ENCODE measurements at regions not wholly inside any gene's neighbourhood (a gene's known extent, or its start where the extent isn't known, plus 50 kb on each side); places are given as distances from the start of the nearest gene placed in this dataset.

- no peak overlapping the region for H4K91ac ChIP-seq (ENCODE audit: low read length)
- H2BK120ac ChIP-seq (ENCODE audit: low read depth, low read length) = no peak overlapping the region
- no peak overlapping the region for H2AK5ac ChIP-seq (ENCODE audit: low read length, severe bottlenecking)
- no peaks in the 10 kb centered on the region for H3K4me1 ChIP-seq (ENCODE audit: control insufficient read depth, insufficient read depth, low read depth, low read length)
- H3K4me3 ChIP-seq (ENCODE audit: insufficient read depth in 1 of 2, low read depth in 1 of 2, low read length in 2 of 2) = no peak overlapping the region
- no peak overlapping the region for H3K4ac ChIP-seq (ENCODE audit: low read depth in 1 of 2, low read length in 2 of 2)
- no peak overlapping the region for H4K8ac ChIP-seq (ENCODE audit: low read length)
- H3K23ac ChIP-seq (ENCODE audit: low read length in 2 of 2) = no peak overlapping the region
- no peak overlapping the region for H3K18ac ChIP-seq (ENCODE audit: low read depth in 1 of 2, low read length in 2 of 2)
- H3K27ac ChIP-seq (ENCODE audit: low read length, poor library complexity, severe bottlenecking) = no peak overlapping the region
- H3K27me3 ChIP-seq (ENCODE audit: control insufficient read depth in 1 of 2, insufficient read depth in 1 of 2, low read length in 2 of 2) = peaks cover 6 to 45% of the 10 kb centered on the region in 2 experiments
- H2BK5ac ChIP-seq (ENCODE audit: low read depth, low read length, poor library complexity, severe bottlenecking) = no peak overlapping the region
- H3K14ac ChIP-seq (ENCODE audit: low read length in 2 of 2) = no peak overlapping the region
- H3K9ac ChIP-seq (ENCODE audit: low read length) = no peak overlapping the region
- H3K79me1 ChIP-seq (replicated peaks; ENCODE audit: low read length, poor library complexity, severe bottlenecking) = no peaks in the 10 kb centered on the region
- H2BK15ac ChIP-seq (ENCODE audit: low read depth, poor library complexity, severe bottlenecking) = no peak overlapping the region
- H2BK12ac ChIP-seq (ENCODE audit: low read length in 2 of 2) = no peak overlapping the region
- DNase-seq = no peak
- no peaks in the 10 kb centered on the region for H3K36me3 ChIP-seq (ENCODE audit: control insufficient read depth in 1 of 2, insufficient read depth in 2 of 2, low read depth in 1 of 2, low read length in 2 of 2)
- no peak overlapping the region for H3K4me2 ChIP-seq (ENCODE audit: low read length, poor library complexity, severe bottlenecking)
- H2AFZ ChIP-seq (ENCODE audit: low read depth, low read length) = no peak overlapping the region
- no peaks in the 10 kb centered on the region for H3K9me3 ChIP-seq (ENCODE audit: control insufficient read depth, low read length)
- 48% methylated on average over 2 of the region's 3 CpGs for WGBS
Measured at GRCh38 chr1:119308130-119308700, 60.4 kb upstream of the HAO2 start.

- Histone ChIP-seq H3K4ac (ENCODE audit: low read depth in 1 of 2, low read length in 2 of 2) (no peak overlapping the region), H4K91ac (ENCODE audit: low read length) (no peak overlapping the region), H3K36me3 (ENCODE audit: control insufficient read depth in 1 of 2, insufficient read depth in 2 of 2, low read depth in 1 of 2, low read length in 2 of 2) (no peaks in the 10 kb centered on the region), H3K18ac (ENCODE audit: low read depth in 1 of 2, low read length in 2 of 2) (no peak overlapping the region), H3K4me1 (ENCODE audit: control insufficient read depth, insufficient read depth, low read depth, low read length) (no peaks in the 10 kb centered on the region), H3K27ac (ENCODE audit: low read length, poor library complexity, severe bottlenecking) (no peak overlapping the region), H3K9ac (ENCODE audit: low read length) (no peak overlapping the region), H2BK120ac (ENCODE audit: low read depth, low read length) (no peak overlapping the region), H3K4me3 (ENCODE audit: insufficient read depth in 1 of 2, low read depth in 1 of 2, low read length in 2 of 2) (no peak overlapping the region), H2AK5ac (ENCODE audit: low read length, severe bottlenecking) (no peak overlapping the region), H4K8ac (ENCODE audit: low read length) (no peak overlapping the region), H3K9me3 (ENCODE audit: control insufficient read depth, low read length) (no peaks in the 10 kb centered on the region), H2BK12ac (ENCODE audit: low read length in 2 of 2) (no peak overlapping the region), H2BK15ac (ENCODE audit: low read depth, poor library complexity, severe bottlenecking) (no peak overlapping the region), H3K79me1 (replicated peaks; ENCODE audit: low read length, poor library complexity, severe bottlenecking) (no peaks in the 10 kb centered on the region), H3K14ac (ENCODE audit: low read length in 2 of 2) (no peak overlapping the region), H3K4me2 (ENCODE audit: low read length, poor library complexity, severe bottlenecking) (no peak overlapping the region), H3K23ac (ENCODE audit: low read length in 2 of 2) (no peak overlapping the region), H2AFZ (ENCODE audit: low read depth, low read length) (no peak overlapping the region), H3K27me3 (ENCODE audit: control insufficient read depth in 1 of 2, insufficient read depth in 1 of 2, low read length in 2 of 2) (peaks cover 6 to 39% of the 10 kb centered on the region in 2 experiments), H2BK5ac (ENCODE audit: low read depth, low read length, poor library complexity, severe bottlenecking) (no peak overlapping the region)
- WGBS = 90% methylated on average over 2 of the region's 2 CpGs
- no peak for DNase-seq
Measured at GRCh38 chr1:119308806-119309205, 59.8 kb upstream of the HAO2 start.

DNA sequence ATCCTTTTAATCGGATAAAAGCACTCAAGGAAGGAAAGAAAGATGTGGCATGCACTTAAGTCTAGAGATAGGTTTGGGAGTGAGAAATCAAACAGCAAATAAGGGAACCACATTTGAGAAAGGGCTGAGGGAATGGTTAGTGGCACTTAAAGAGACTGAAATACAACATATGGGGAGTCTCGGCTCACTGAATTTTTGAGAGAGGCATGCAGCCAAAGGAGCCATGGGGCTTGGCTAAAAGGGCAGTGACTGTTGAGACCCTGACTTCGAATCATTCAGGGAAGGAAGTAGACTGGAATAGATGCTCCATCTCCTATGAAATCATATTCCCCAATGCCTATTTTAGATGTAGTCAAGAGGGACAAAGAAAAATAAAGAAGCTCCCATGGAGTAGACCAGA, 58.3 kb upstream of the HAO2 start:
- no peak overlapping the region for H4K91ac ChIP-seq (ENCODE audit: low read length)
- H3K27me3 ChIP-seq (ENCODE audit: control insufficient read depth in 1 of 2, insufficient read depth in 1 of 2, low read length in 2 of 2) = peaks cover 6 to 35% of the 10 kb centered on the region in 2 experiments
- H3K79me1 ChIP-seq (replicated peaks; ENCODE audit: low read length, poor library complexity, severe bottlenecking) = no peaks in the 10 kb centered on the region
- H3K4ac ChIP-seq (ENCODE audit: low read depth in 1 of 2, low read length in 2 of 2) = no peak overlapping the region
- no peak for DNase-seq
- H2AK5ac ChIP-seq (ENCODE audit: low read length, severe bottlenecking) = no peak overlapping the region
- H3K36me3 ChIP-seq (ENCODE audit: control insufficient read depth in 1 of 2, insufficient read depth in 2 of 2, low read depth in 1 of 2, low read length in 2 of 2) = no peaks in the 10 kb centered on the region
- no peak overlapping the region for H3K9ac ChIP-seq (ENCODE audit: low read length)
- no peak overlapping the region for H3K23ac ChIP-seq (ENCODE audit: low read length in 2 of 2)
- H3K4me1 ChIP-seq (ENCODE audit: control insufficient read depth, insufficient read depth, low read depth, low read length) = no peaks in the 10 kb centered on the region
- no peak overlapping the region for H2BK5ac ChIP-seq (ENCODE audit: low read depth, low read length, poor library complexity, severe bottlenecking)
- no peak overlapping the region for H2AFZ ChIP-seq (ENCODE audit: low read depth, low read length)
- H3K4me2 ChIP-seq (ENCODE audit: low read length, poor library complexity, severe bottlenecking) = no peak overlapping the region
- no peak overlapping the region for H4K8ac ChIP-seq (ENCODE audit: low read length)
- H3K27ac ChIP-seq (ENCODE audit: low read length, poor library complexity, severe bottlenecking) = no peak overlapping the region
- H2BK120ac ChIP-seq (ENCODE audit: low read depth, low read length) = no peak overlapping the region
- no peak overlapping the region for H2BK15ac ChIP-seq (ENCODE audit: low read depth, poor library complexity, severe bottlenecking)
- H3K14ac ChIP-seq (ENCODE audit: low read length in 2 of 2) = no peak overlapping the region
- WGBS = 45% methylated on average over 2 of the region's 3 CpGs
- H3K9me3 ChIP-seq (ENCODE audit: control insufficient read depth, low read length) = no peaks in the 10 kb centered on the region
- H3K4me3 ChIP-seq (ENCODE audit: insufficient read depth in 1 of 2, low read depth in 1 of 2, low read length in 2 of 2) = no peak overlapping the region
- H3K18ac ChIP-seq (ENCODE audit: low read depth in 1 of 2, low read length in 2 of 2) = no peak overlapping the region
- H2BK12ac ChIP-seq (ENCODE audit: low read length in 2 of 2) = no peak overlapping the region

DNA sequence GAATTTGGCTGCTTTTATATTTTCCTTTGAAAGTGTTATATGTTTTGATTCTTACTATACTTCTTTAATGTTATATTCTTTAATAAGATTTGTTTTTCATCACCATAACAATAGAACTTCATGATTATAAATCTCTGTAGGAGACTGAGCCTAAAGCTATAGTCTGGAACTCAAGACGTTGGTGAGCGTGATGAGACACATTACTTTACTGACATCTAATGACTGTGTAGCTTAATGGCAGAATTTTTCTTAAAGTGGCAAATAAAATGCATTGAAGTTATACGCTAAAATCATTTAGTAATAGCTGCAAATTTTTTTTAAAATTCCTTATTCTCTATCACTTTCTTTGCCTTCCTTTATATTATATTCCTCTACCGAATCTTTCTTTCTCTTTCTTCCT, 56.1 kb upstream of the HAO2 start:
- Histone ChIP-seq H3K4me2 (ENCODE audit: low read length, poor library complexity, severe bottlenecking) (no peak overlapping the region), H3K18ac (ENCODE audit: low read depth in 1 of 2, low read length in 2 of 2) (no peak overlapping the region), H3K14ac (ENCODE audit: low read length in 2 of 2) (no peak overlapping the region), H3K9ac (ENCODE audit: low read length) (no peak overlapping the region), H3K27ac (ENCODE audit: low read length, poor library complexity, severe bottlenecking) (no peak overlapping the region), H2AFZ (ENCODE audit: low read depth, low read length) (no peak overlapping the region), H3K23ac (ENCODE audit: low read length in 2 of 2) (no peak overlapping the region), H3K36me3 (ENCODE audit: control insufficient read depth in 1 of 2, insufficient read depth in 2 of 2, low read depth in 1 of 2, low read length in 2 of 2) (no peaks in the 10 kb centered on the region), H2BK5ac (ENCODE audit: low read depth, low read length, poor library complexity, severe bottlenecking) (no peak overlapping the region), H3K4me3 (ENCODE audit: insufficient read depth in 1 of 2, low read depth in 1 of 2, low read length in 2 of 2) (no peak overlapping the region), H3K4me1 (ENCODE audit: control insufficient read depth, insufficient read depth, low read depth, low read length) (no peaks in the 10 kb centered on the region), H4K91ac (ENCODE audit: low read length) (no peak overlapping the region), H2AK5ac (ENCODE audit: low read length, severe bottlenecking) (no peak overlapping the region), H3K79me1 (replicated peaks; ENCODE audit: low read length, poor library complexity, severe bottlenecking) (no peaks in the 10 kb centered on the region), H3K27me3 (ENCODE audit: control insufficient read depth in 1 of 2, insufficient read depth in 1 of 2, low read length in 2 of 2) (peaks cover 6 to 31% of the 10 kb centered on the region in 2 experiments), H2BK120ac (ENCODE audit: low read depth, low read length) (no peak overlapping the region), H2BK12ac (ENCODE audit: low read length in 2 of 2) (no peak overlapping the region), H3K9me3 (ENCODE audit: control insufficient read depth, low read length) (no peaks in the 10 kb centered on the region), H4K8ac (ENCODE audit: low read length) (no peak overlapping the region), H2BK15ac (ENCODE audit: low read depth, poor library complexity, severe bottlenecking) (no peak overlapping the region), H3K4ac (ENCODE audit: low read depth in 1 of 2, low read length in 2 of 2) (no peak overlapping the region)
- DNase-seq = no peak
- WGBS = 91% methylated on average over 4 of the region's 4 CpGs

All from mesenchymal stem cell (in vitro differentiated cells and primary cell).